H1 (cell line): ENCODE measurements at regions not wholly inside any gene's neighbourhood (a gene's known extent, or its start where the extent isn't known, plus 50 kb on each side); places are given as distances from the start of the nearest gene placed in this dataset.

Experiments used
- CTCF ChIA-PET: fragments of 300-600 bp; sonication (Branson Sonifier 250); formaldehyde crosslinking; loops from one replicate; lab custom pipeline; 2021; ENCODE audit not compliant: partially characterized antibody; lab: Charles Lee
- POLR2A ChIA-PET: fragments of 300-600 bp; sonication (Branson Sonifier 250); formaldehyde crosslinking; loops from one replicate; lab custom pipeline; 2021; ENCODE audit warnings: inconsistent platforms; ENCODE audit not compliant: partially characterized antibody; lab: Charles Lee
- DNase-seq, 2 experiments: peaks; one replicate each; pipeline versions ENCODE4 v3.0.0 to v3.0.0-alpha.2; 2010 to 2022; ENCODE audit warnings: low spot score in 2 of 2, low read depth in 1 of 2, mixed read lengths in 1 of 2
- FAIRE-seq: peaks from 2 replicates; lab custom pipeline; 2011; peaks lifted over from hg19 to GRCh38; lab: Jason Lieb, UNC
- H2AFZ ChIP-seq: 2 replicates; pipeline ENCODE4 v1.8.1; 2012; ENCODE audit warnings: low read length, inconsistent platforms
- H2AK5ac ChIP-seq: 2 replicates; pipeline ENCODE4 v1.6.1; 2013; ENCODE audit warnings: low read depth, low read length
- H2BK120ac ChIP-seq: replicated peaks from 2 replicates; pipeline ENCODE3; 2013; ENCODE audit warnings: low read depth, low read length, inconsistent platforms
- H2BK12ac ChIP-seq: 2 replicates; pipeline ENCODE4 v1.6.1; 2013; ENCODE audit warnings: low read depth, low read length
- H2BK15ac ChIP-seq: 2 replicates; pipeline ENCODE4 v1.6.1; 2013; ENCODE audit warnings: low read length
- H2BK20ac ChIP-seq: 2 replicates; pipeline ENCODE4 v1.6.1; 2013; ENCODE audit warnings: low read length
- H2BK5ac ChIP-seq: 2 replicates; pipeline ENCODE4 v1.6.1; 2013; ENCODE audit warnings: low read depth, low read length
- H3K14ac ChIP-seq: 2 replicates; pipeline ENCODE4 v1.6.1; 2013; ENCODE audit warnings: inconsistent platforms; ENCODE audit not compliant: insufficient read length
- H3K18ac ChIP-seq: 2 replicates; pipeline ENCODE4 v1.6.1; 2013; ENCODE audit warnings: low read length; ENCODE audit errors: extremely low read depth
- H3K23ac ChIP-seq: 2 replicates; pipeline ENCODE4 v1.6.1; 2013; ENCODE audit warnings: inconsistent platforms; ENCODE audit not compliant: insufficient read length
- H3K23me2 ChIP-seq: 2 replicates; pipeline ENCODE4 v1.6.1; 2013; ENCODE audit warnings: low read depth, low read length
- H3K27ac ChIP-seq: 2 replicates; pipeline ENCODE4 v1.6.1; 2011; ENCODE audit warnings: low read depth, low read length, inconsistent platforms
- H3K27me3 ChIP-seq, 4 experiments: replicated peaks in 1 of 4; 1 replicate in 1 of 4; 2 replicates in 3 of 4; pipeline versions ENCODE4 v1.6.1 to v1.8.1; 2011 to 2013; ENCODE audit warnings: low read length in 3 of 4, mild to moderate bottlenecking in 3 of 4, inconsistent platforms in 2 of 4, mixed read lengths in 2 of 4, moderate library complexity in 1 of 4; ENCODE audit not compliant: control insufficient read depth in 3 of 4, insufficient read depth in 3 of 4; ENCODE audit errors: extremely low read depth in 1 of 4
- H3K36me3 ChIP-seq, 4 experiments: 2 replicates each; pipeline versions ENCODE4 v1.6.1 to v1.8.1; 2011 to 2013; ENCODE audit warnings: mild to moderate bottlenecking in 4 of 4, low read length in 3 of 4, moderate library complexity in 2 of 4, control low read depth in 1 of 4, inconsistent platforms in 1 of 4; ENCODE audit not compliant: insufficient read depth in 4 of 4, control insufficient read depth in 2 of 4
- H3K4ac ChIP-seq: replicated peaks from 2 replicates; pipeline ENCODE3; 2013; ENCODE audit warnings: low read length, low read depth, mixed read lengths, inconsistent platforms; ENCODE audit not compliant: insufficient read length
- H3K4me1 ChIP-seq, 4 experiments: replicated peaks in 1 of 4; 1 replicate in 1 of 4; 2 replicates in 3 of 4; pipeline versions ENCODE4 v1.6.1 to v1.8.1; 2011 to 2013; ENCODE audit warnings: low read length in 3 of 4, inconsistent platforms in 2 of 4, mixed read lengths in 1 of 4; ENCODE audit not compliant: insufficient read depth in 4 of 4, control insufficient read depth in 3 of 4
- H3K4me2 ChIP-seq, 2 experiments: 2 replicates each; pipeline versions ENCODE4 v1.6.1 to v1.8.1; 2011 to 2013; ENCODE audit warnings: low read depth in 2 of 2, low read length in 2 of 2, control low read depth in 1 of 2, inconsistent platforms in 1 of 2, mild to moderate bottlenecking in 1 of 2; ENCODE audit not compliant: insufficient read depth in 1 of 2
- H3K4me3 ChIP-seq, 4 experiments: fragments of 200-600, 300-600 bp in 1 of 4; sonication (generic), shearing (Covaris generic), sonication (Bioruptor Twin) in 1 of 4; 2 replicates each; pipeline versions ENCODE4 v1.5.1 to v1.8.1; 2011 to 2016; ENCODE audit warnings: low read length in 4 of 4, low read depth in 3 of 4, control low read depth in 2 of 4, inconsistent platforms in 2 of 4, mild to moderate bottlenecking in 2 of 4, mixed read lengths in 1 of 4, moderate library complexity in 1 of 4; ENCODE audit not compliant: insufficient read depth in 2 of 4; ENCODE audit errors: extremely low read depth in 1 of 4
- H3K56ac ChIP-seq: replicated peaks from 2 replicates; pipeline ENCODE3; 2013; ENCODE audit warnings: low read depth, mild to moderate bottlenecking, mixed read lengths, low read length, inconsistent platforms; ENCODE audit not compliant: insufficient read length
- H3K79me1 ChIP-seq: 2 replicates; pipeline ENCODE4 v1.6.1; 2013; ENCODE audit warnings: low read depth, low read length, control low read depth
- H3K79me2 ChIP-seq, 2 experiments: 2 replicates each; pipeline versions ENCODE4 v1.6.1 to v1.8.1; 2012 to 2013; ENCODE audit warnings: low read length in 2 of 2, mild to moderate bottlenecking in 2 of 2, inconsistent platforms in 1 of 2; ENCODE audit not compliant: insufficient read depth in 2 of 2, control insufficient read depth in 1 of 2
- H3K9ac ChIP-seq, 4 experiments: replicated peaks in 1 of 4; 1 replicate in 1 of 4; 2 replicates in 3 of 4; pipeline versions ENCODE4 v1.6.1 to v1.8.1; 2011 to 2013; ENCODE audit warnings: low read depth in 3 of 4, low read length in 3 of 4, control low read depth in 2 of 4, mild to moderate bottlenecking in 2 of 4, moderate library complexity in 2 of 4, inconsistent platforms in 1 of 4; ENCODE audit errors: extremely low read depth in 1 of 4
- H3K9me3 ChIP-seq, 2 experiments: 2 replicates each; pipeline versions ENCODE4 v1.6.1 to v1.8.1; 2012 to 2013; ENCODE audit warnings: mild to moderate bottlenecking in 2 of 2, moderate library complexity in 2 of 2, control low read depth in 1 of 2, inconsistent platforms in 1 of 2, low read depth in 1 of 2, low read length in 1 of 2, mixed read lengths in 1 of 2; ENCODE audit not compliant: insufficient read depth in 2 of 2
- H4K20me1 ChIP-seq, 2 experiments: replicated peaks in 1 of 2; 2 replicates each; pipeline versions ENCODE3 to v1.8.1; 2011 to 2013; ENCODE audit warnings: inconsistent platforms in 2 of 2, low read length in 2 of 2, mild to moderate bottlenecking in 1 of 2; ENCODE audit not compliant: insufficient read depth in 2 of 2, control insufficient read depth in 1 of 2
- H4K5ac ChIP-seq: 2 replicates; pipeline ENCODE4 v1.6.1; 2013; ENCODE audit warnings: low read length, low read depth, mixed read lengths, inconsistent platforms; ENCODE audit not compliant: insufficient read length
- H4K8ac ChIP-seq: 2 replicates; pipeline ENCODE4 v1.8.0; 2013; ENCODE audit warnings: mild to moderate bottlenecking, moderate library complexity, low read length, inconsistent platforms; ENCODE audit not compliant: insufficient read depth; ENCODE audit errors: extremely low read depth
- H4K91ac ChIP-seq: replicated peaks from 2 replicates; pipeline ENCODE3; 2013; ENCODE audit warnings: low read length, mixed read lengths, inconsistent platforms; ENCODE audit not compliant: insufficient read length
- KDM4A ChIP-seq: IDR thresholded peaks from one replicate; pipeline ENCODE4 v1.7.1; 2012; ENCODE audit warnings: low read depth, mild to moderate bottlenecking, moderate library complexity, low read length, inconsistent platforms; ENCODE audit not compliant: severe bottlenecking
- WGBS, 2 experiments: shearing (Covaris generic) in 1 of 2; methylation state at CpG; one replicate each; pipeline versions ENCODE4 v1.1.6 to v1.1.7; 2013 to 2015; ENCODE audit warnings: low lambda C conversion rate in 2 of 2, mixed read lengths in 2 of 2, inconsistent platforms in 1 of 2, low coverage in 1 of 2, missing lambda C conversion rate in 1 of 2; ENCODE audit not compliant: insufficient replicate concordance in 2 of 2, insufficient coverage in 1 of 2, insufficient read length in 1 of 2; ENCODE audit errors: extremely low coverage in 1 of 2, missing lambda C conversion rate in 1 of 2; 5-methylcytosine and 5-hydroxymethylcytosine counted together

- POLR2A ChIA-PET = no interaction called here
- H3K4ac ChIP-seq = no peak overlapping the region
- H4K5ac ChIP-seq = no peak overlapping the region
- peaks cover 0 to 2% (median 0%) of the 10 kb centered on the region in 4 experiments; a peak in 1 of 7 replicates for H3K4me1 ChIP-seq
- peaks cover 10 to 11% of the 10 kb centered on the region in 2 experiments; a peak in 2 of 4 replicates for H3K9me3 ChIP-seq
- DNase-seq (no peak), FAIRE-seq (no peak)
- H3K23me2 ChIP-seq = no peaks in the 10 kb centered on the region
- no peak overlapping the region for H4K8ac ChIP-seq
- CTCF ChIA-PET = interaction anchor here (1.0 to 1.9 kb wide), 4 partner anchors 9 to 172 kb away, joined by 3 to 5 read pairs (median 4); no protein-coding TSS in a partner anchor
- no peak overlapping the region for H3K4me3 ChIP-seq
- WGBS, 2 experiments = 93% methylated on average over 23 of the region's 23 CpGs; no CpG with 5 or more reads in 1 of the 2 experiments
- H3K4me2 ChIP-seq = no peak overlapping the region
- no peak overlapping the region for H2BK5ac ChIP-seq
- H2BK120ac ChIP-seq = no peak overlapping the region
- H3K18ac ChIP-seq = no peak overlapping the region
- H2AK5ac ChIP-seq = no peak overlapping the region
- no peak overlapping the region for H4K91ac ChIP-seq
- no peak overlapping the region for H2BK12ac ChIP-seq
- H3K79me2 ChIP-seq = no peaks in the 10 kb centered on the region
- H2BK20ac ChIP-seq = no peak overlapping the region
- H3K14ac ChIP-seq = no peak overlapping the region
- H3K79me1 ChIP-seq = no peaks in the 10 kb centered on the region
- H4K20me1 ChIP-seq = no peaks in the 10 kb centered on the region
- H2AFZ ChIP-seq = no peak overlapping the region
- no peak overlapping the region for H3K27ac ChIP-seq
- H3K56ac ChIP-seq = no peak overlapping the region
- no peaks in the 10 kb centered on the region; a peak in 1 of 7 replicates for H3K27me3 ChIP-seq
- no peak overlapping the region for H2BK15ac ChIP-seq
- H3K36me3 ChIP-seq = no peaks in the 10 kb centered on the region
- no peak overlapping the region for H3K23ac ChIP-seq
- no peak overlapping the region for H3K9ac ChIP-seq
- no peak for TF ChIP-seq KDM4A
Measured at GRCh38 chr6:167667204-167668018, 159.3 kb upstream of the AFDN start.
